ENCODE measurements at regions not wholly inside any gene's neighbourhood (a gene's known extent, or its start where the extent isn't known, plus 50 kb on each side); places are given as distances from the start of the nearest gene placed in this dataset.
A peak's percentile ranks its signal among the peaks of the same experiment; 100 is the strongest.

DNA sequence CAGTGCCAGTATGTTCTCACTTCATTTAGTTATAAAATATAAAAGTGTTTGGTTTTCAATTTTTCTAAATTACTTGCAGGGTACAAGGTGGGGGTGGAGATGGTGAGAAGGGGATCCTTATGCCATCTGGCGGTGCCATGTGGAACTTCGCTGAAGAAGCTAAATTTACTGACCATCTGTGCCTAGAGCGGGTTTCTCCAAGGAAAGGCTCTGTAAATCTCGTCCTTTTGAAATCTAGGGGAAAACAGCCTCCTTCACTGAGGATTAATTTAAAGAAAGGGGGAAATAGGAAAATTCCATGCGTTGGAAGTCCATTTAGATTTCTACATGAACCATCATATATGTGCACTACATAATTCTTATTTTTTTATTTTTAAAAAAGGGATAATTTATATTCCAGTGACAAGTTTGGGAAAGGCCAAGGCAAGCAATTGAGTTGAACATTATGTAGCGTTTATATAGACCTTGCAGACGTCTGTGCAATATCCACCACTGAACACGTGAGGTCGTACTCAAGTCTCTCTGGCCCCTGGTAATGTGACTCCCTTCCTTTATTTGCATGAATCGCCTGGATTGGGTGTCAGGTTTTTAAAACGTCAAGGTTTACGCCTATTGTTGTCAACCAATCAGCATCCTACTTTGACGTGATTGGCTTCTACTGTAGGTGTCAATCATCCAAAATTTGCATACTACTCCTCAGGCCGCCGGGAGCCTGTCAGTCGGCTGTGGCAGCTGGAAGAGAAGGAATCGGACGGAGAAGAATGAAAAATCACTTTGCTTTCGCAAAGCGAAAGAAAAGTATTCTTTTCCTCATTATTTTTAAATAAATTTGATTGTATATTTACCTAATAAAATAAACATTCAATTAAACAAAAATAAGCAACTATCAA lies 297.1 kb upstream of the NFE2L3 start:
- intact Hi-C loops (cut with micrococcal nuclease), result loop anchor here (5.0 kb wide), 1 partner anchor 1387 kb away; the partner anchor contains the start of gene EVX1
- Histone ChIP-seq H3K4me2 (replicated peaks; ENCODE audit: low read depth, low read length, poor library complexity, severe bottlenecking) (no peak overlapping the region), H3K9me3 (ENCODE audit: control extremely low read depth in 1 of 3, control insufficient read depth in 2 of 3, insufficient read depth in 1 of 3, low read length in 2 of 3) (peaks cover 6 to 58% (median 30%) of the 10 kb centered on the region in 3 donors), H3K27ac (ENCODE audit: low read length in 2 of 2) (no peak overlapping the region), H3K4me3 (ENCODE audit: control extremely low read depth in 1 of 5, extremely low read depth in 1 of 5, insufficient read depth in 1 of 5, low read depth in 2 of 5, low read length in 4 of 5) (no peak overlapping the region), H4K20me1 (ENCODE audit: control insufficient read depth, insufficient read depth, low read length, poor library complexity, severe bottlenecking) (no peaks in the 10 kb centered on the region), H3K36me3 (replicated peaks in 1 of 2; ENCODE audit: control extremely low read depth in 1 of 2, control insufficient read depth in 1 of 2, extremely low read depth in 1 of 2, insufficient read depth in 2 of 2, low read length in 1 of 2) (no peaks in the 10 kb centered on the region), H3K79me2 (ENCODE audit: control insufficient read depth, insufficient read depth, low read length) (no peaks in the 10 kb centered on the region), H3K27me3 (replicated peaks in 1 of 4; ENCODE audit: control extremely low read depth in 1 of 4, control insufficient read depth in 3 of 4, insufficient read depth in 4 of 4, low read length in 3 of 4) (peaks cover 0 to 84% (median 80%) of the 10 kb centered on the region in 4 experiments), H2AFZ (ENCODE audit: insufficient read depth, low read depth, low read length, poor library complexity, severe bottlenecking) (no peak overlapping the region), H3K4me1 (ENCODE audit: control insufficient read depth in 2 of 2, insufficient read depth in 2 of 2, low read length in 2 of 2) (peaks cover 23 to 61% of the 10 kb centered on the region in 2 donors), H3K9ac (ENCODE audit: low read length) (no peak overlapping the region)
- ChIA-PET POLR2A (interaction anchor here (0.8 kb wide), 1 partner anchor 1302 kb away, joined by 3 read pairs; the partner anchor contains the start of gene HOXA7), CTCF (interaction anchor here (0.6 to 1.4 kb wide), 8 partner anchors 463 to 1313 kb away, joined by 3 to 4 read pairs (median 3); partner anchors contain the start of genes HOXA3 and HOXA7)
- WGBS (ENCODE audit: insufficient coverage), result 7% methylated on average over 3 of the region's 20 CpGs
- peak overlapping the region; percentile 74 for H3K27ac Mint-ChIP-seq
- H3K4me3 Mint-ChIP-seq, result no peak overlapping the region
- peaks cover 15% of the 10 kb centered on the region for H3K4me1 Mint-ChIP-seq
- H3K27me3 Mint-ChIP-seq, result peaks cover 40% of the 10 kb centered on the region
- ATAC-seq (ENCODE audit: low read depth), result no peak
- DNase-seq, result peak; percentile 66
- no peaks in the 10 kb centered on the region for H3K9me3 Mint-ChIP-seq (ENCODE audit: insufficient read depth)
- TF ChIP-seq, protein P1, sequence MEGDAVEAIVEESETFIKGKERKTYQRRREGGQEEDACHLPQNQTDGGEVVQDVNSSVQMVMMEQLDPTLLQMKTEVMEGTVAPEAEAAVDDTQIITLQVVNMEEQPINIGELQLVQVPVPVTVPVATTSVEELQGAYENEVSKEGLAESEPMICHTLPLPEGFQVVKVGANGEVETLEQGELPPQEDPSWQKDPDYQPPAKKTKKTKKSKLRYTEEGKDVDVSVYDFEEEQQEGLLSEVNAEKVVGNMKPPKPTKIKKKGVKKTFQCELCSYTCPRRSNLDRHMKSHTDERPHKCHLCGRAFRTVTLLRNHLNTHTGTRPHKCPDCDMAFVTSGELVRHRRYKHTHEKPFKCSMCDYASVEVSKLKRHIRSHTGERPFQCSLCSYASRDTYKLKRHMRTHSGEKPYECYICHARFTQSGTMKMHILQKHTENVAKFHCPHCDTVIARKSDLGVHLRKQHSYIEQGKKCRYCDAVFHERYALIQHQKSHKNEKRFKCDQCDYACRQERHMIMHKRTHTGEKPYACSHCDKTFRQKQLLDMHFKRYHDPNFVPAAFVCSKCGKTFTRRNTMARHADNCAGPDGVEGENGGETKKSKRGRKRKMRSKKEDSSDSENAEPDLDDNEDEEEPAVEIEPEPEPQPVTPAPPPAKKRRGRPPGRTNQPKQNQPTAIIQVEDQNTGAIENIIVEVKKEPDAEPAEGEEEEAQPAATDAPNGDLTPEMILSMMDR (IDR thresholded peaks at IDR 0.05), result peak; percentile 73
- TF ChIP-seq EZH2 (IDR thresholded peaks at IDR 0.05; ENCODE audit: borderline replicate concordance, insufficient read depth, low read depth, low read length, poor library complexity, severe bottlenecking), result no peak
